ENCODE measurements at regions not wholly inside any gene's neighbourhood (a gene's known extent, or its start where the extent isn't known, plus 50 kb on each side); places are given as distances from the start of the nearest gene placed in this dataset.

- TF ChIP-seq EZH2 (optimal IDR thresholded peaks at IDR 0.05; ENCODE audit: low read depth, low read length) (no peak), EZH2phosphoT487 (IDR thresholded peaks at IDR 0.05; ENCODE audit: low read length) (no peak)
Measured at GRCh38 chr7:84939442-84939841, 247.4 kb downstream of the SEMA3D start.

All from MM.1S (cell line).